IMR-90 (cell line): ENCODE measurements at regions not wholly inside any gene's neighbourhood (a gene's known extent, or its start where the extent isn't known, plus 50 kb on each side); places are given as distances from the start of the nearest gene placed in this dataset.

ENCODE experiments used
- ATAC-seq: fragments of 200-7000 bp; cut with Tn5 transposase; 2 replicates; pipeline ENCODE4 v1.9.1; 2020; ENCODE audit warnings: low read depth, mild to moderate bottlenecking, moderate library complexity
- BruUV-seq: library from RNA; stranded (reverse); fragments of 400-500 nt; replicated peaks from 2 replicates; lab custom pipeline; 2021; lab: Mats Ljungman, UMichigan
- CTCF ChIA-PET: fragments of 300-600 bp; formaldehyde crosslinking; extraction: SDS; loops from one replicate; lab custom pipeline; 2021; ENCODE audit warnings: antibody characterized with exemption; lab: Yijun Ruan, JAX
- POLR2A ChIA-PET: fragments of 300-600 bp; sonication (Branson Sonifier 250); formaldehyde crosslinking; loops from one replicate; lab custom pipeline; 2022; ENCODE audit warnings: antibody characterized with exemption; ENCODE audit not compliant: unreplicated experiment; lab: Charles Lee
- DNase-seq: peaks from one replicate; pipeline ENCODE4 v3.0.0; 2013
- H2AFZ ChIP-seq: replicated peaks from 2 replicates; pipeline ENCODE3; 2013; ENCODE audit warnings: low read length, mild to moderate bottlenecking; ENCODE audit not compliant: poor library complexity
- H2AK5ac ChIP-seq: 2 replicates; pipeline ENCODE4 v1.6.1; 2013; ENCODE audit warnings: low read depth, low read length, inconsistent platforms
- H2AK9ac ChIP-seq: replicated peaks from 2 replicates; pipeline ENCODE3; 2013; ENCODE audit warnings: mild to moderate bottlenecking, low read depth, low read length, moderate library complexity; ENCODE audit not compliant: poor library complexity
- H2BK120ac ChIP-seq: 2 replicates; pipeline ENCODE4 v1.6.1; 2013; ENCODE audit warnings: low read depth, low read length, inconsistent platforms
- H2BK15ac ChIP-seq: 3 replicates; pipeline ENCODE4 v1.6.1; 2013; ENCODE audit warnings: low read depth, low read length, inconsistent platforms
- H2BK20ac ChIP-seq: 2 replicates; pipeline ENCODE4 v1.6.1; 2013; ENCODE audit warnings: low read depth, mild to moderate bottlenecking, inconsistent platforms, low read length, moderate library complexity
- H2BK5ac ChIP-seq: 2 replicates; pipeline ENCODE4 v1.6.1; 2013; ENCODE audit warnings: mild to moderate bottlenecking, low read depth, low read length, inconsistent platforms; ENCODE audit not compliant: poor library complexity, severe bottlenecking
- H3K14ac ChIP-seq: replicated peaks from 2 replicates; pipeline ENCODE4 v1.6.1; 2013; ENCODE audit warnings: low read depth, low read length, inconsistent platforms
- H3K18ac ChIP-seq: 2 replicates; pipeline ENCODE4 v1.6.1; 2013; ENCODE audit warnings: low read depth, low read length, control low read depth
- H3K23ac ChIP-seq: 2 replicates; pipeline ENCODE4 v1.6.1; 2013; ENCODE audit warnings: low read depth, low read length, inconsistent platforms
- H3K27ac ChIP-seq: 2 replicates; pipeline ENCODE4 v1.5.1; 2013; ENCODE audit warnings: mild to moderate bottlenecking, control low read depth, low read length; ENCODE audit not compliant: insufficient read depth
- H3K27me3 ChIP-seq: 2 replicates; pipeline ENCODE4 v1.6.1; 2013; ENCODE audit warnings: low read length; ENCODE audit not compliant: control insufficient read depth, insufficient read depth
- H3K36me3 ChIP-seq: 2 replicates; pipeline ENCODE4 v1.6.1; 2013; ENCODE audit warnings: low read length, mixed read lengths; ENCODE audit not compliant: control insufficient read depth, insufficient read depth
- H3K4ac ChIP-seq: 2 replicates; pipeline ENCODE4 v1.6.1; 2013; ENCODE audit warnings: low read depth, low read length, inconsistent platforms
- H3K4me1 ChIP-seq: 2 replicates; pipeline ENCODE4 v1.6.1; 2013; ENCODE audit warnings: low read length, mixed read lengths; ENCODE audit not compliant: control insufficient read depth, insufficient read depth
- H3K4me2 ChIP-seq: 2 replicates; pipeline ENCODE4 v1.6.1; 2013; ENCODE audit warnings: low read depth, mild to moderate bottlenecking, control low read depth, low read length, moderate library complexity
- H3K4me3 ChIP-seq: 2 replicates; pipeline ENCODE4 v1.5.1; 2013; ENCODE audit warnings: low read depth, mild to moderate bottlenecking, control low read depth, low read length, moderate library complexity; ENCODE audit not compliant: insufficient read depth
- H3K56ac ChIP-seq: 2 replicates; pipeline ENCODE4 v1.6.1; 2013; ENCODE audit warnings: low read length, inconsistent platforms; ENCODE audit not compliant: insufficient read depth; ENCODE audit errors: extremely low read depth
- H3K79me1 ChIP-seq, 2 experiments: 2 replicates each; pipeline ENCODE4 v1.6.1; 2013; ENCODE audit warnings: low read length in 2 of 2, inconsistent platforms in 1 of 2, low read depth in 1 of 2
- H3K9ac ChIP-seq: 2 replicates; pipeline ENCODE4 v1.6.1; 2013; ENCODE audit warnings: low read depth, low read length, control low read depth
- H3K9me1 ChIP-seq: 2 replicates; pipeline ENCODE4 v1.6.1; 2013; ENCODE audit warnings: low read length, inconsistent platforms; ENCODE audit not compliant: insufficient read depth
- H3K9me3 ChIP-seq: 2 replicates; pipeline ENCODE4 v1.6.1; 2013; ENCODE audit warnings: low read length; ENCODE audit not compliant: control insufficient read depth, insufficient read depth
- H4K20me1 ChIP-seq: 2 replicates; pipeline ENCODE4 v1.6.1; 2013; ENCODE audit warnings: low read length, inconsistent platforms; ENCODE audit not compliant: insufficient read depth
- H4K5ac ChIP-seq: 2 replicates; pipeline ENCODE4 v1.6.1; 2013; ENCODE audit warnings: mild to moderate bottlenecking, low read depth, low read length, control low read depth
- H4K8ac ChIP-seq, 2 experiments: 2 replicates each; pipeline ENCODE4 v1.6.1; 2013; ENCODE audit warnings: low read depth in 2 of 2, low read length in 2 of 2, control low read depth in 1 of 2, inconsistent platforms in 1 of 2
- H4K91ac ChIP-seq: 2 replicates; pipeline ENCODE4 v1.6.1; 2013; ENCODE audit warnings: low read depth, low read length, inconsistent platforms; ENCODE audit not compliant: insufficient read depth
- BHLHE40 ChIP-seq: fragments of 150-350 bp; IDR thresholded peaks from 2 replicates; pipeline ENCODE4 v1.6.1; 2016; ENCODE audit warnings: mild to moderate bottlenecking, low read depth, low read length
- CEBPB ChIP-seq: IDR thresholded peaks from 2 replicates; pipeline ENCODE4 v1.6.1; 2012; ENCODE audit warnings: low read depth, low read length, improper control_type of control experiment
- CHD1 ChIP-seq: IDR thresholded peaks from 2 replicates; pipeline ENCODE4 v1.6.1; 2012; ENCODE audit warnings: low read depth, low read length, improper control_type of control experiment
- CTCF ChIP-seq: conservative IDR thresholded peaks from 2 replicates; pipeline ENCODE4 v1.5.1; 2012; ENCODE audit warnings: mild to moderate bottlenecking, low read depth, low read length, improper control_type of control experiment
- ELK1 ChIP-seq: fragments of 150-350 bp; IDR thresholded peaks from 2 replicates; pipeline ENCODE4 v1.6.1; 2016; ENCODE audit warnings: low read depth, mild to moderate bottlenecking, low read length, moderate library complexity, borderline replicate concordance
- FOS ChIP-seq: fragments of 150-350 bp; IDR thresholded peaks from 2 replicates; pipeline ENCODE4 v1.6.1; 2016; ENCODE audit warnings: low read depth, low read length
- MAFK ChIP-seq: IDR thresholded peaks from 2 replicates; pipeline ENCODE4 v1.6.1; 2012; ENCODE audit warnings: low read depth, low read length, improper control_type of control experiment
- MAZ ChIP-seq: IDR thresholded peaks from 2 replicates; pipeline ENCODE4 v1.6.1; 2012; ENCODE audit warnings: low read depth, mild to moderate bottlenecking, low read length, improper control_type of control experiment, moderate library complexity, borderline replicate concordance
- MXI1 ChIP-seq: IDR thresholded peaks from 2 replicates; pipeline ENCODE4 v1.6.1; 2012; ENCODE audit warnings: low read depth, mild to moderate bottlenecking, low read length, moderate library complexity, borderline replicate concordance
- NFE2L2 ChIP-seq: fragments of 150-350 bp; IDR thresholded peaks from 2 replicates; pipeline ENCODE4 v1.6.1; 2016; ENCODE audit warnings: low read depth, mild to moderate bottlenecking, low read length
- POLR2A ChIP-seq: IDR thresholded peaks from 2 replicates; pipeline ENCODE4 v1.6.1; 2012; ENCODE audit warnings: mild to moderate bottlenecking, low read depth, low read length
- RAD21 ChIP-seq: IDR thresholded peaks from 2 replicates; pipeline ENCODE4 v1.6.1; 2012; ENCODE audit warnings: low read length, improper control_type of control experiment
- RCOR1 ChIP-seq: IDR thresholded peaks from 2 replicates; pipeline ENCODE4 v1.6.1; 2012; ENCODE audit warnings: mild to moderate bottlenecking, low read length, improper control_type of control experiment; ENCODE audit not compliant: insufficient replicate concordance
- RFX5 ChIP-seq: IDR thresholded peaks from 2 replicates; pipeline ENCODE4 v1.8.0; 2012; ENCODE audit warnings: low read depth, mild to moderate bottlenecking, low read length, moderate library complexity
- SMC3 ChIP-seq: fragments of 150-350 bp; IDR thresholded peaks from 2 replicates; pipeline ENCODE4 v1.6.1; 2016; ENCODE audit warnings: low read depth, mild to moderate bottlenecking, antibody characterized with exemption, low read length, moderate library complexity
- USF2 ChIP-seq: fragments of 150-350 bp; IDR thresholded peaks from 2 replicates; pipeline ENCODE4 v1.6.1; 2017; ENCODE audit warnings: mild to moderate bottlenecking, antibody characterized with exemption, low read length, low read depth
- WGBS, 2 experiments: methylation state at CpG; one replicate each; pipeline versions ENCODE4 v1.1.5 to v1.1.7; 2013; ENCODE audit warnings: missing lambda C conversion rate in 2 of 2; ENCODE audit not compliant: insufficient read length in 1 of 2; ENCODE audit errors: extremely low coverage in 2 of 2; 5-methylcytosine and 5-hydroxymethylcytosine counted together
- dilution Hi-C: fragments of 300-500 bp; cut with HindIII; formaldehyde crosslinking; loops from one replicate; pipeline ENCODE4 v1.14.3; 2018; ENCODE audit warnings: low sequenced_read_pairs; ENCODE audit not compliant: unreplicated experiment
- in situ Hi-C: fragments of 300-500 bp; cut with MboI; formaldehyde crosslinking; loops from 3 replicates; pipeline ENCODE4 v1.14.3; 2019; ENCODE audit warnings: low sequenced_read_pairs, inconsistent platforms, mixed read lengths
- intact Hi-C: fragments of 100-400 bp; cut with micrococcal nuclease; formaldehyde crosslinking; loops from 2 replicates; pipeline ENCODE4 v1.10.0; 2022

GRCh38 chr10:120156614-120157274, 264.2 kb downstream of the SEC23IP start:
- no peak overlapping the region for H2BK15ac ChIP-seq
- no peak overlapping the region for H3K4ac ChIP-seq
- CTCF ChIA-PET = no interaction called here
- no TSS peak for BruUV-seq
- H2AK5ac ChIP-seq = no peak overlapping the region
- no peaks in the 10 kb centered on the region for H3K9me1 ChIP-seq
- DNase-seq (no peak), ATAC-seq (no peak)
- H3K9ac ChIP-seq = no peak overlapping the region
- POLR2A ChIA-PET = no interaction called here
- H2AFZ ChIP-seq = no peak overlapping the region
- H4K8ac ChIP-seq = no peak overlapping the region
- no peak overlapping the region for H2BK20ac ChIP-seq
- H3K23ac ChIP-seq = no peak overlapping the region
- no peak overlapping the region for H3K56ac ChIP-seq
- no peak for TF ChIP-seq SMC3
- no peak for TF ChIP-seq USF2
- no peak for TF ChIP-seq MXI1
- TF ChIP-seq MAFK = no peak
- TF ChIP-seq RCOR1 = no peak
- TF ChIP-seq CTCF = no peak
- TF ChIP-seq RAD21 = no peak
- TF ChIP-seq RFX5 = no peak
- TF ChIP-seq BHLHE40 = no peak
- TF ChIP-seq FOS = no peak
- TF ChIP-seq ELK1 = no peak
- TF ChIP-seq CEBPB = no peak
- TF ChIP-seq NFE2L2 = no peak
- TF ChIP-seq POLR2A = no peak
- TF ChIP-seq CHD1 = no peak
- TF ChIP-seq MAZ = no peak
- H3K27ac ChIP-seq = no peak overlapping the region
- no peaks in the 10 kb centered on the region for H3K36me3 ChIP-seq
- H3K27me3 ChIP-seq = no peaks in the 10 kb centered on the region
- no peak overlapping the region for H2AK9ac ChIP-seq
- intact Hi-C loops (no loop called here), in situ Hi-C loops (no loop called here), dilution Hi-C loops (no loop called here)
- no peak overlapping the region for H3K14ac ChIP-seq
- H2BK5ac ChIP-seq = no peak overlapping the region
- H4K20me1 ChIP-seq = no peaks in the 10 kb centered on the region
- no peaks in the 10 kb centered on the region for H3K4me1 ChIP-seq
- H3K18ac ChIP-seq = no peak overlapping the region
- H2BK120ac ChIP-seq = no peak overlapping the region
- H3K4me2 ChIP-seq = no peak overlapping the region
- H3K79me1 ChIP-seq = no peaks in the 10 kb centered on the region
- no CpG with 5 or more reads among the region's 5 CpGs for WGBS, 2 experiments
- H3K4me3 ChIP-seq = no peak overlapping the region
- H4K5ac ChIP-seq = no peak overlapping the region
- H4K91ac ChIP-seq = no peak overlapping the region
- no peaks in the 10 kb centered on the region for H3K9me3 ChIP-seq
